Testis (tissue), 2 donors: ENCODE measurements at regions not wholly inside any gene's neighbourhood (a gene's known extent, or its start where the extent isn't known, plus 50 kb on each side); places are given as distances from the start of the nearest gene placed in this dataset.

Experiments
- DNase-seq: peaks from one replicate; pipeline ENCODE4 v3.0.0-alpha.2; 2019
- H3K27ac ChIP-seq, 2 donors: fragments of 200-600 bp; sonication (generic); one replicate each; pipeline ENCODE4 v1.5.1; 2019
- H3K27me3 ChIP-seq: fragments of 200-600 bp; sonication (generic); one replicate; pipeline ENCODE4 v1.5.1; 2019
- H3K36me3 ChIP-seq: fragments of 200-600 bp; sonication (generic); one replicate; pipeline ENCODE4 v1.5.1; 2017; ENCODE audit warnings: low read depth; ENCODE audit errors: missing control alignments
- H3K4me1 ChIP-seq: fragments of 200-600 bp; sonication (generic); one replicate; pipeline ENCODE4 v1.5.1; 2019
- H3K4me3 ChIP-seq, 2 donors: fragments of 200-600 bp; sonication (generic); one replicate each; pipeline ENCODE4 v1.5.1; 2017 to 2019
- H3K9me3 ChIP-seq: fragments of 200-600 bp; sonication (generic); one replicate; pipeline ENCODE4 v1.5.1; 2017
- CTCF ChIP-seq, 3 experiments: fragments of 450-650 bp in 2 of 3; fragments of 200-600 bp in 1 of 3; sonication (generic) in 1 of 3; IDR thresholded peaks; one replicate each; pipeline ENCODE4 v1.5.1; 2016 to 2019; ENCODE audit warnings: antibody characterized with exemption in 3 of 3, mild to moderate bottlenecking in 2 of 3, moderate library complexity in 1 of 3
- POLR2A ChIP-seq: fragments of 450-650 bp; IDR thresholded peaks from one replicate; pipeline ENCODE4 v1.6.1; 2017; ENCODE audit warnings: antibody characterized with exemption, mild to moderate bottlenecking, moderate library complexity
- WGBS, 2 donors: methylation state at CpG; one replicate each; pipeline ENCODE4 v1.1.5; 2018; 5-methylcytosine and 5-hydroxymethylcytosine counted together
- intact Hi-C: fragments of 100-400 bp; cut with DNase I; formaldehyde crosslinking; loops from one replicate; pipeline ENCODE4 v1.15.1; 2023; ENCODE audit warnings: low total_unique reads

DNA sequence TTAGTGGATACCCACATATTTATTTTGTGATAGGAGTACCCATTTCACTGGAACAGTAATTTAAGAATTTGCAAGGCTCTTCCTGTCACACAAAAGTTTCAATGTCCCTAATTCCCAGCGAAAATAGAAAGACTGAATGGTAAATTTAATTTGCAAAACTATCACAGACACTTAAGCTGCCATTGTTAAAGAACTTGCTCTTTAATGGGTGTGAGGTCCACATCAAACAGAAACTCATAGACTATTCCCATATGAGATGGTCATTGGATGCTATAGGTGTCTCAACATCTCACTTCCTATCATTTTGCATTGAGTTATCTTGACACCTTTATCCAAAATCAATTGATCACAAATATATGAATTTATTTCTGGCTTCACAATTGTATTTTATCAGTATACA, 415.9 kb downstream of the GPAM start:
- intact Hi-C loops: no loop called here
- no peak overlapping the region for H3K27ac ChIP-seq
- no peaks in the 10 kb centered on the region for H3K4me1 ChIP-seq
- no peaks in the 10 kb centered on the region for H3K27me3 ChIP-seq
- no peak overlapping the region for H3K4me3 ChIP-seq
- WGBS, 2 donors: 32 to 65% methylated on average over 1 of the region's 1 CpG
- no peak for TF ChIP-seq CTCF (IDR thresholded peaks at IDR 0.05)
- TF ChIP-seq POLR2A: no peak
- no peaks in the 10 kb centered on the region for H3K36me3 ChIP-seq
- no peak for DNase-seq
- no peaks in the 10 kb centered on the region for H3K9me3 ChIP-seq

GRCh38 chr10:111773950-111774349, 409.6 kb downstream of the GPAM start:
- intact Hi-C loops: no loop called here
- TF ChIP-seq CTCF (IDR thresholded peaks at IDR 0.05): no peak
- no peak for TF ChIP-seq POLR2A

DNA sequence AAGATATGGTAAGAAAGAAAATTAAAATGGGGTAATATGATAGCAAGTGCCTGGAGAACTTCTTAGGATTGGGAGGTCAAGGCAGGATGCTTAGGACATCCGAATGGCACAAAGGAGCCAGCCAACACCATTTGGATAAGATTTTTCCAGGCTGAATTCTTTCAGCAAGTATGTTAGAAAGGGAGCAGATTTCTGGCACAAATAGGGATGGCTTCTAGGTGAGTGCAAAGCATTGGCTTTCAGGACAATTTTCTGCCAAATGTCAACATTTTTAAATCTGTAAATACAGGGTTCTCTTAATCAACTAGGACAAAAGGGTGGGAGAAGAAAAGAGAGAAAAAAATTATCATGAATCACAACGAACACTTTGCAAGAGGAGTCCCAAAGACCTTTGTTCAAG, 409.1 kb downstream of the GPAM start:
- intact Hi-C loops: no loop called here
- 77% methylated on average over 2 of the region's 2 CpGs for WGBS, 2 donors
- Histone ChIP-seq H3K36me3 (no peaks in the 10 kb centered on the region), H3K27ac (no peak overlapping the region), H3K4me3 (no peak overlapping the region), H3K9me3 (no peaks in the 10 kb centered on the region), H3K4me1 (no peaks in the 10 kb centered on the region), H3K27me3 (no peaks in the 10 kb centered on the region)
- DNase-seq: no peak
- TF ChIP-seq POLR2A (no peak), CTCF (IDR thresholded peaks at IDR 0.05) (no peak)

More at GRCh38 chr10:111773950-111774349, 409.6 kb downstream of the GPAM start:
- H3K4me1 ChIP-seq: no peaks in the 10 kb centered on the region
- no peaks in the 10 kb centered on the region for H3K36me3 ChIP-seq
- no peak overlapping the region for H3K4me3 ChIP-seq
- no peaks in the 10 kb centered on the region for H3K9me3 ChIP-seq
- DNase-seq: no peak
- H3K27ac ChIP-seq: no peak overlapping the region
- H3K27me3 ChIP-seq: no peaks in the 10 kb centered on the region
- WGBS, 2 donors: 59 to 78% methylated on average over 1 of the region's 1 CpG

DNA sequence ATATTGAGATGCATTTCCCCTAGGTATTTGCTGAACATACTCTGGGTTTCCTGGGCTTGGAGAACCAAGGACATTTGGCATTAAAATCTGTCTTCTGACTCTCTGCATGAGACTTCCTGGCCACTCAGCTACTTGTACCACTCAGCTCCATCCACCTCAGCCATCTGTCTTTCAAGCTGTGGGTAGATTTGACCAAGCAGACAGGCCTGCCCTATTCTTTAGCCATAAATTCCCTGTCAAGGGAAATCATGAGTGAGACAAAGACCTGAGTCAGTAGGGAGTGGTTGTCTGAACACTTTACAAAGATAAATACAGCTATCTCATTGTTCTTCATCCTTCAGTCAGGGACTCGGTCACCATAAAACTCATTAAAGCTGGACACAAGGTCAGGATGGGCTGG, 399.1 kb downstream of the GPAM start:
- DNase-seq: no peak
- no peaks in the 10 kb centered on the region for H3K4me1 ChIP-seq
- WGBS, 2 donors: 53 to 86% methylated on average over 1 of the region's 1 CpG
- no peak overlapping the region for H3K4me3 ChIP-seq
- TF ChIP-seq CTCF (IDR thresholded peaks at IDR 0.05) (no peak), POLR2A (no peak)
- no peaks in the 10 kb centered on the region for H3K9me3 ChIP-seq
- H3K27ac ChIP-seq: no peak overlapping the region
- intact Hi-C loops: no loop called here
- no peaks in the 10 kb centered on the region for H3K36me3 ChIP-seq
- H3K27me3 ChIP-seq: no peaks in the 10 kb centered on the region

DNA sequence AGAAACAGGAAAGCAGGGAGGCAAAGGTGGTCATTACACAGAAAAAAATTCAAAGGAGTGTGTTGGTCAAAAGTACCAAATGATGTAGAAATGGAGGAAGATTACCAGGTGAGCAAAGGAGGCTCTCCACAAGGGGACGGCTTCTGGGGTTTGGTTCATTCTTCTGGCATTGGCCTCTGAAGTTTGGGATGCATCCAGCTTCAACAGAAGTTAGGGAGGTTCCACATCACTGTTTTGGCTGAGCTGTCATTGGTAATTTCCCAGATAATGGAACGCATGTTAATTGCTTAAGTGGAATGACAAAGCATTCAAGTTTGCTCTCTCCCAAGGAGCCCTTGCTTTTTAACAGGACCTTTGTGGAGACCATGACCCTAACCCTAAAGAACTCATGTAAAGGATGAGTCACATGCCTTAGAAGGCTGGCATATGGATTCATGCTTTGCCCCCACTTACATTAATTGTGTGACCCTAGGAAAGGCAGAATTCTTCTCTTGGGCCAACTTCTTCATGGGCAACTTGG, 398.6 kb downstream of the GPAM start:
- TF ChIP-seq POLR2A (no peak), CTCF (IDR thresholded peaks at IDR 0.05) (no peak)
- Histone ChIP-seq H3K9me3 (no peaks in the 10 kb centered on the region), H3K27ac (no peak overlapping the region), H3K27me3 (no peaks in the 10 kb centered on the region), H3K36me3 (no peaks in the 10 kb centered on the region), H3K4me1 (no peaks in the 10 kb centered on the region), H3K4me3 (no peak overlapping the region)
- DNase-seq: no peak
- 84 to 87% methylated on average over 2 of the region's 2 CpGs for WGBS, 2 donors
- intact Hi-C loops: no loop called here
